SK-N-SH treated with all-trans-retinoic acid at 6 μM for 48 hours (cell line): ENCODE measurements at regions not wholly inside any gene's neighbourhood (a gene's known extent, or its start where the extent isn't known, plus 50 kb on each side); places are given as distances from the start of the nearest gene placed in this dataset.
"Not testable (repeated sequence)": the region's sequence is repeated elsewhere in the genome, so short reads cannot be mapped to it uniquely, and the experiment has no call there.

Experiments used
- ATAC-seq: fragments of 200-7000 bp; cut with Tn5 transposase; 3 replicates; pipeline ENCODE4 v1.9.1; 2020; ENCODE audit warnings: mild to moderate bottlenecking, moderate library complexity
- ARNTL ChIP-seq: fragments of 450-650 bp; formaldehyde crosslinking; IDR thresholded peaks from 2 replicates; pipeline ENCODE4 v1.5.0; 2020; ENCODE audit warnings: low read depth, mild to moderate bottlenecking, moderate library complexity, borderline replicate concordance
- BACH2 ChIP-seq: fragments of 250-450 bp; sonication (Bioruptor Pico); IDR thresholded peaks from 2 replicates; pipeline ENCODE4 v1.9.0; 2021; ENCODE audit warnings: mild to moderate bottlenecking, borderline replicate concordance
- CSDC2 ChIP-seq: fragments of 250-450 bp; sonication (Bioruptor Pico); IDR thresholded peaks from 2 replicates; pipeline ENCODE4 v1.5.0; 2020; ENCODE audit warnings: mild to moderate bottlenecking, moderate library complexity
- ESRRG ChIP-seq: fragments of 250-450 bp; sonication (Bioruptor Pico); IDR thresholded peaks from 2 replicates; pipeline ENCODE4 v1.6.1; 2021; ENCODE audit warnings: mild to moderate bottlenecking
- GLIS3 ChIP-seq: fragments of 250-450 bp; sonication (Bioruptor Pico); IDR thresholded peaks from 2 replicates; pipeline ENCODE4 v1.5.0; 2020; ENCODE audit warnings: mild to moderate bottlenecking, moderate library complexity
- ISL1 ChIP-seq: fragments of 250-450 bp; sonication (Bioruptor Pico); IDR thresholded peaks from 2 replicates; pipeline ENCODE4 v2.1.2; 2022; ENCODE audit warnings: mild to moderate bottlenecking, moderate library complexity
- OSR1 ChIP-seq: fragments of 250-450 bp; sonication (Bioruptor Pico); IDR thresholded peaks from 2 replicates; pipeline ENCODE4 v1.8.0; 2022; ENCODE audit warnings: moderate library complexity, mild to moderate bottlenecking, inconsistent platforms
- PPARA ChIP-seq: fragments of 250-450 bp; sonication (Bioruptor Pico); IDR thresholded peaks from 2 replicates; pipeline ENCODE4 v1.5.0; 2020; ENCODE audit warnings: mild to moderate bottlenecking, borderline replicate concordance
- RARB ChIP-seq: fragments of 250-450 bp; sonication (Bioruptor Pico); IDR thresholded peaks from 2 replicates; pipeline ENCODE4 v1.8.0; 2021; ENCODE audit warnings: mild to moderate bottlenecking, moderate library complexity
- SNAI2 ChIP-seq: fragments of 250-450 bp; sonication (Bioruptor Pico); IDR thresholded peaks from 2 replicates; pipeline ENCODE4 v1.5.0; 2020; ENCODE audit warnings: mild to moderate bottlenecking, moderate library complexity
- TOX ChIP-seq: fragments of 250-450 bp; sonication (Bioruptor Pico); IDR thresholded peaks from 2 replicates; pipeline ENCODE4 v1.8.0; 2021; ENCODE audit warnings: mild to moderate bottlenecking, moderate library complexity, borderline replicate concordance
- ZC3H10 ChIP-seq: fragments of 250-450 bp; sonication (Bioruptor Pico); IDR thresholded peaks from 2 replicates; pipeline ENCODE4 v1.5.1; 2021; ENCODE audit warnings: mild to moderate bottlenecking, moderate library complexity
- ZFP3 ChIP-seq: fragments of 250-450 bp; sonication (Bioruptor Pico); IDR thresholded peaks from 2 replicates; pipeline ENCODE4 v1.5.0; 2020; ENCODE audit warnings: mild to moderate bottlenecking, moderate library complexity
- ZFP30 ChIP-seq: fragments of 450-650 bp; formaldehyde crosslinking; IDR thresholded peaks from 2 replicates; pipeline ENCODE4 v1.5.0; 2022; ENCODE audit warnings: mild to moderate bottlenecking, moderate library complexity
- ZNF565 ChIP-seq: fragments of 450-650 bp; formaldehyde crosslinking; conservative IDR thresholded peaks from 2 replicates; pipeline ENCODE4 v1.5.0; 2020; ENCODE audit warnings: low read depth, mild to moderate bottlenecking, moderate library complexity
- ZNF8 ChIP-seq: fragments of 450-650 bp; formaldehyde crosslinking; IDR thresholded peaks from 2 replicates; pipeline ENCODE4 v1.5.0; 2020; ENCODE audit warnings: mild to moderate bottlenecking, moderate library complexity
- TF ChIP-seq, protein P1 (sequence below): fragments of 250-450 bp; sonication (Bioruptor Pico); IDR thresholded peaks from 2 replicates; pipeline ENCODE4 v1.5.1; 2021; ENCODE audit warnings: mild to moderate bottlenecking, moderate library complexity
- TF ChIP-seq, protein P2 (sequence below): fragments of 250-450 bp; sonication (Bioruptor Pico); IDR thresholded peaks from 2 replicates; pipeline ENCODE4 v1.5.0; 2020; ENCODE audit warnings: mild to moderate bottlenecking, moderate library complexity
- TF ChIP-seq, protein P3 (sequence below): fragments of 250-450 bp; sonication (Bioruptor Pico); IDR thresholded peaks from 2 replicates; pipeline ENCODE4 v1.5.1; 2020; ENCODE audit warnings: low read depth, mild to moderate bottlenecking, moderate library complexity
- TF ChIP-seq, protein P4 (sequence below): fragments of 250-450 bp; sonication (Bioruptor Pico); IDR thresholded peaks from 2 replicates; pipeline ENCODE4 v1.8.0; 2021; ENCODE audit warnings: low read depth, mild to moderate bottlenecking, moderate library complexity, borderline replicate concordance

DNA sequence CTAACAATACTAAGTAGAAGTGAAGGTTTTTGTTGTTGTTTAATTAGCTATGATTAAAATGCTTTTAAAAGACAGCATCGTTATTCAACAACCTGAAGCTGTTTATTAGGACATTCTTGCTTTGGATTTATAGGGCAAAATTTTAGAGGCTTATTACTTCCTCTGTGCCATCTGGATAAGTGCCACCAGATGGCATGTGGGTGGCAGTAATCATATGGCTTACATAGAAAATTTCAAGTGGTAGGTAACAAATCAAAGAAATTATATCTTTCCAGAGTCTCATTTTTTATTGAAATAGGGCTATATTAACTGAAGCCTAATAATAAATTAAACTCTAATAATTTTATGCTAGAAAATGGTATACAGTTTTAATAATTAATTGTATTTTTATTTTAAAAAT lies 83.3 kb upstream of the HTR2C start (continued):
- TF ChIP-seq, protein P1, sequence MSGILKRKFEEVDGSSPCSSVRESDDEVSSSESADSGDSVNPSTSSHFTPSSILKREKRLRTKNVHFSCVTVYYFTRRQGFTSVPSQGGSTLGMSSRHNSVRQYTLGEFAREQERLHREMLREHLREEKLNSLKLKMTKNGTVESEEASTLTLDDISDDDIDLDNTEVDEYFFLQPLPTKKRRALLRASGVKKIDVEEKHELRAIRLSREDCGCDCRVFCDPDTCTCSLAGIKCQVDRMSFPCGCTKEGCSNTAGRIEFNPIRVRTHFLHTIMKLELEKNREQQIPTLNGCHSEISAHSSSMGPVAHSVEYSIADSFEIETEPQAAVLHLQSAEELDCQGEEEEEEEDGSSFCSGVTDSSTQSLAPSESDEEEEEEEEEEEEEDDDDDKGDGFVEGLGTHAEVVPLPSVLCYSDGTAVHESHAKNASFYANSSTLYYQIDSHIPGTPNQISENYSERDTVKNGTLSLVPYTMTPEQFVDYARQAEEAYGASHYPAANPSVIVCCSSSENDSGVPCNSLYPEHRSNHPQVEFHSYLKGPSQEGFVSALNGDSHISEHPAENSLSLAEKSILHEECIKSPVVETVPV (CRISPR knock-in tag) = no peak
- no peak for TF ChIP-seq RARB (CRISPR knock-in tag)
- TF ChIP-seq, all 23 proteins: peak for 0

DNA sequence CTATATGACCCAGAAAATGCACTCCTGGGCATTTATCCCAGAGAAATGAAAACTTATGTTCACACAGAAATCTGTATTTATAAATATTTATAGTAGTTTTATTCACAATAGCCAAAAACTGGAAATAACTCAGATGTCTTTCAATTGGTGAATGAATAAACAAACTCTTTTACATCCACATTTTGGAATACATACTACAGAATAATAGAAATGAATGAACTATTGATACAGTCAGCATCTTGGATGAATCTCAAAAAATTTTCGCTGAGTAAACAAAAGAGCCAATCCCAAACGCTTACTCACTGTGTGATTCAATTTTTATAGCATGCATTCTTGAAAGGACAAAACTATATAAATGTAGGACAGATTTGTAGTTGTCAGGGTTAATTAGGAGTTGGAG lies 75.1 kb upstream of the HTR2C start:
- no peak for TF ChIP-seq ZFP30 (CRISPR knock-in tag)
- TF ChIP-seq CSDC2 = no peak
- TF ChIP-seq, protein P2, sequence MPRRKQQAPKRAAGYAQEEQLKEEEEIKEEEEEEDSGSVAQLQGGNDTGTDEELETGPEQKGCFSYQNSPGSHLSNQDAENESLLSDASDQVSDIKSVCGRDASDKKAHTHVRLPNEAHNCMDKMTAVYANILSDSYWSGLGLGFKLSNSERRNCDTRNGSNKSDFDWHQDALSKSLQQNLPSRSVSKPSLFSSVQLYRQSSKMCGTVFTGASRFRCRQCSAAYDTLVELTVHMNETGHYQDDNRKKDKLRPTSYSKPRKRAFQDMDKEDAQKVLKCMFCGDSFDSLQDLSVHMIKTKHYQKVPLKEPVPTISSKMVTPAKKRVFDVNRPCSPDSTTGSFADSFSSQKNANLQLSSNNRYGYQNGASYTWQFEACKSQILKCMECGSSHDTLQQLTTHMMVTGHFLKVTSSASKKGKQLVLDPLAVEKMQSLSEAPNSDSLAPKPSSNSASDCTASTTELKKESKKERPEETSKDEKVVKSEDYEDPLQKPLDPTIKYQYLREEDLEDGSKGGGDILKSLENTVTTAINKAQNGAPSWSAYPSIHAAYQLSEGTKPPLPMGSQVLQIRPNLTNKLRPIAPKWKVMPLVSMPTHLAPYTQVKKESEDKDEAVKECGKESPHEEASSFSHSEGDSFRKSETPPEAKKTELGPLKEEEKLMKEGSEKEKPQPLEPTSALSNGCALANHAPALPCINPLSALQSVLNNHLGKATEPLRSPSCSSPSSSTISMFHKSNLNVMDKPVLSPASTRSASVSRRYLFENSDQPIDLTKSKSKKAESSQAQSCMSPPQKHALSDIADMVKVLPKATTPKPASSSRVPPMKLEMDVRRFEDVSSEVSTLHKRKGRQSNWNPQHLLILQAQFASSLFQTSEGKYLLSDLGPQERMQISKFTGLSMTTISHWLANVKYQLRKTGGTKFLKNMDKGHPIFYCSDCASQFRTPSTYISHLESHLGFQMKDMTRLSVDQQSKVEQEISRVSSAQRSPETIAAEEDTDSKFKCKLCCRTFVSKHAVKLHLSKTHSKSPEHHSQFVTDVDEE (CRISPR knock-in tag) = no peak
- TF ChIP-seq, protein P3, sequence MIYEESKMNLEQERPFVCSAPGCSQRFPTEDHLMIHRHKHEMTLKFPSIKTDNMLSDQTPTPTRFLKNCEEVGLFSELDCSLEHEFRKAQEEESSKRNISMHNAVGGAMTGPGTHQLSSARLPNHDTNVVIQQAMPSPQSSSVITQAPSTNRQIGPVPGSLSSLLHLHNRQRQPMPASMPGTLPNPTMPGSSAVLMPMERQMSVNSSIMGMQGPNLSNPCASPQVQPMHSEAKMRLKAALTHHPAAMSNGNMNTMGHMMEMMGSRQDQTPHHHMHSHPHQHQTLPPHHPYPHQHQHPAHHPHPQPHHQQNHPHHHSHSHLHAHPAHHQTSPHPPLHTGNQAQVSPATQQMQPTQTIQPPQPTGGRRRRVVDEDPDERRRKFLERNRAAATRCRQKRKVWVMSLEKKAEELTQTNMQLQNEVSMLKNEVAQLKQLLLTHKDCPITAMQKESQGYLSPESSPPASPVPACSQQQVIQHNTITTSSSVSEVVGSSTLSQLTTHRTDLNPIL = no peak
- TF ChIP-seq ESRRG (CRISPR knock-in tag) = no peak
- no peak for TF ChIP-seq ZNF8 (CRISPR knock-in tag)
- no peak for TF ChIP-seq PPARA
- no peak for TF ChIP-seq ZNF565 (CRISPR knock-in tag)
- TF ChIP-seq GLIS3 = no peak
- no peak for TF ChIP-seq ISL1 (CRISPR knock-in tag)
- no peak for TF ChIP-seq ZC3H10 (CRISPR knock-in tag)
- TF ChIP-seq, protein P1 (CRISPR knock-in tag) = no peak
- TF ChIP-seq ZFP3 (CRISPR knock-in tag) = no peak
- TF ChIP-seq ARNTL (CRISPR knock-in tag) = no peak
- TF ChIP-seq, all 23 proteins: peak for 0
- ATAC-seq = no peak

DNA sequence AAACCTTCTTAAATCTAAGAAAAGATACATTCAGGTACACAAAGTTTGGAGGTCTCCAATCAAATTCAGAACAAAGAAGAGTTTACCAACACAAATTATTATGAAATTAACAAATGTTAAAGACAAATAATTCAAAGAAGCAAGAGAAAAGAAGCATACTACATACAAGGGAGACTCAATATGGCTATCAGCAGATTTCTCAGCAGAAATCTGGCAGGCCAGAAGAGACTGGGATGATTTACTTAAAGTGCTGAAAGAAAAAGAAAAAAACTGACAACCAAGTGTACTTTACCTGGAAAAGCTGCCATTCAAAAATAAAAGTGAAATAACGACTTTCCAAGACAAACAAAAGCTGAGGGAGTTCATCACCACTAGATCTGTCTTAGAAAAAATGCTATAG lies 64.4 kb upstream of the HTR2C start:
- TF ChIP-seq RARB (CRISPR knock-in tag) (no peak), ZNF565 (CRISPR knock-in tag) (no peak), TOX (CRISPR knock-in tag) (no peak), ZNF8 (CRISPR knock-in tag) (no peak), ZFP30 (CRISPR knock-in tag) (no peak), BACH2 (no peak), CSDC2 (no peak), OSR1 (CRISPR knock-in tag) (no peak), SNAI2 (no peak), PPARA (no peak)
- TF ChIP-seq, protein P4, sequence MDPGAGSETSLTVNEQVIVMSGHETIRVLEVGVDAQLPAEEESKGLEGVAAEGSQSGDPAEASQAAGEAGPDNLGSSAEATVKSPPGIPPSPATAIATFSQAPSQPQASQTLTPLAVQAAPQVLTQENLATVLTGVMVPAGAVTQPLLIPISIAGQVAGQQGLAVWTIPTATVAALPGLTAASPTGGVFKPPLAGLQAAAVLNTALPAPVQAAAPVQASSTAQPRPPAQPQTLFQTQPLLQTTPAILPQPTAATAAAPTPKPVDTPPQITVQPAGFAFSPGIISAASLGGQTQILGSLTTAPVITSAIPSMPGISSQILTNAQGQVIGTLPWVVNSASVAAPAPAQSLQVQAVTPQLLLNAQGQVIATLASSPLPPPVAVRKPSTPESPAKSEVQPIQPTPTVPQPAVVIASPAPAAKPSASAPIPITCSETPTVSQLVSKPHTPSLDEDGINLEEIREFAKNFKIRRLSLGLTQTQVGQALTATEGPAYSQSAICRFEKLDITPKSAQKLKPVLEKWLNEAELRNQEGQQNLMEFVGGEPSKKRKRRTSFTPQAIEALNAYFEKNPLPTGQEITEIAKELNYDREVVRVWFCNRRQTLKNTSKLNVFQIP (CRISPR knock-in tag) = no peak
- TF ChIP-seq, protein P3 = no peak
- TF ChIP-seq, protein P2 (CRISPR knock-in tag) = no peak
- ATAC-seq = no peak

DNA sequence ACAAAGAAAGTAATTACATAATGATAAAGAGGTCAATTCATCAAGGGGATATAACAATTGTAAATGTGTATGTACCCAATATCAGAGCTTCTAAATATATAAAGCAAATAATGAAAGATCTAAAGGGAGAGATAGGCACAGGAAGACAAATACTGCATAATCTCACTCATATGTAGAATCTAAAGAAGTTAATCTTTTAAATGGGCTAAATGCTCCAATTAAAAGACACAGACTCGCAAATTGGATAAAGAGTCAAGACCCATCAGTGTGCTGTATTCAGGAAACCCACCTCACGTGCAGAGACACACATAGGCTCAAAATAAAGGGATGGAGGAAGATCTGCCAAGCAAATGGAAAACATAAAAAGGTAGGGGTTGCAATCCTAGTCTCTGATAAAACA lies 63.2 kb upstream of the HTR2C start:
- ATAC-seq = not testable (repeated sequence)
